Tibial nerve (tissue), 3 donors: ENCODE measurements at regions not wholly inside any gene's neighbourhood (a gene's known extent, or its start where the extent isn't known, plus 50 kb on each side); places are given as distances from the start of the nearest gene placed in this dataset.

Experiments
- CTCF ChIP-seq, 5 experiments: fragments of 200-600 bp in 3 of 5; fragments of 450-650 bp in 2 of 5; sonication (generic) in 3 of 5; IDR thresholded peaks; one replicate each; pipeline ENCODE4 v1.5.1; 2016 to 2019; ENCODE audit warnings: antibody characterized with exemption in 5 of 5, mild to moderate bottlenecking in 3 of 5, moderate library complexity in 2 of 5
- POLR2A ChIP-seq, 2 donors: fragments of 450-650 bp; IDR thresholded peaks; one replicate each; pipeline ENCODE4 v1.6.1; 2017; ENCODE audit warnings: antibody characterized with exemption in 2 of 2, mild to moderate bottlenecking in 2 of 2, moderate library complexity in 2 of 2

GRCh38 chr2:198615972-198616371 lies 811.6 kb downstream of the PLCL1 start:
- TF ChIP-seq CTCF (IDR thresholded peaks at IDR 0.05) (no peak), POLR2A (IDR thresholded peaks at IDR 0.05) (no peak)
